Stimulated activated CD4-positive, alpha-beta T cell treated with anti-CD3 and anti-CD28 coated beads, Interleukin-4, amount 100 ng/mL, for 4 hours (primary cell): ENCODE measurements at regions not wholly inside any gene's neighbourhood (a gene's known extent, or its start where the extent isn't known, plus 50 kb on each side); places are given as distances from the start of the nearest gene placed in this dataset.
"Not testable (repeated sequence)": the region's sequence is repeated elsewhere in the genome, so short reads cannot be mapped to it uniquely, and the experiment has no call there.

ENCODE experiments used
- DNase-seq, 2 experiments: peaks; one replicate each; pipeline ENCODE4 v3.0.0-alpha.2; 2020

GRCh38 chr14:82872494-82872893 is 1338.8 kb upstream of the SEL1L start:
- DNase-seq: no peak

- no peak for DNase-seq
Observed at GRCh38 chr14:82878951-82879350, 1345.3 kb upstream of the SEL1L start.

- DNase-seq: no peak
Observed at GRCh38 chr14:82879949-82880535, 1346.4 kb upstream of the SEL1L start.

GRCh38 chr14:82886670-82887069 is 1353.0 kb upstream of the SEL1L start:
- no peak for DNase-seq

- DNase-seq: no peak
Observed at GRCh38 chr14:82889701-82890100, 1356.0 kb upstream of the SEL1L start.

- DNase-seq: no peak
Observed at GRCh38 chr14:82896476-82896875, 1362.8 kb upstream of the SEL1L start.

GRCh38 chr14:82897469-82898308 is 1364.0 kb upstream of the SEL1L start:
- no peak for DNase-seq

GRCh38 chr14:82905762-82906161 is 1372.1 kb upstream of the SEL1L start:
- DNase-seq: no peak

- no peak for DNase-seq
Observed at GRCh38 chr14:82911930-82912329, 1378.3 kb upstream of the SEL1L start.

- no peak for DNase-seq
Observed at GRCh38 chr14:82913396-82913795, 1379.7 kb upstream of the SEL1L start.

- DNase-seq: no peak
Observed at GRCh38 chr14:82915381-82915780, 1381.7 kb upstream of the SEL1L start.

GRCh38 chr14:82935691-82936090 is 1402.0 kb upstream of the SEL1L start:
- DNase-seq: no peak

- no peak for DNase-seq
Observed at GRCh38 chr14:82951171-82951570, 1417.5 kb upstream of the SEL1L start.

GRCh38 chr14:82963756-82964155 is 1430.1 kb upstream of the SEL1L start:
- no peak for DNase-seq

- DNase-seq: no peak
Observed at GRCh38 chr14:82987502-82988124, 1454.0 kb upstream of the SEL1L start.

GRCh38 chr14:82994547-82994946 is 1460.9 kb upstream of the SEL1L start:
- not testable (repeated sequence) for DNase-seq

GRCh38 chr14:82999802-83000201 is 1466.1 kb upstream of the SEL1L start:
- no peak for DNase-seq

GRCh38 chr14:83004456-83005006 is 1470.9 kb upstream of the SEL1L start:
- no peak for DNase-seq

- DNase-seq: no peak
Observed at GRCh38 chr14:83006121-83006670, 1472.5 kb upstream of the SEL1L start.

GRCh38 chr14:83007052-83007451 is 1473.4 kb upstream of the SEL1L start:
- not testable (repeated sequence) for DNase-seq

- DNase-seq: no peak
Observed at GRCh38 chr14:83007641-83008225, 1474.1 kb upstream of the SEL1L start.

- DNase-seq: no peak
Observed at GRCh38 chr14:83017296-83017695, 1483.6 kb upstream of the SEL1L start.
